IMR-90 (cell line): ENCODE measurements at regions not wholly inside any gene's neighbourhood (a gene's known extent, or its start where the extent isn't known, plus 50 kb on each side); places are given as distances from the start of the nearest gene placed in this dataset.

Source experiments
- ATAC-seq: fragments of 200-7000 bp; cut with Tn5 transposase; 2 replicates; pipeline ENCODE4 v1.9.1; 2020; ENCODE audit warnings: low read depth, mild to moderate bottlenecking, moderate library complexity
- BruUV-seq: library from RNA; stranded (reverse); fragments of 400-500 nt; replicated peaks from 2 replicates; lab custom pipeline; 2021; lab: Mats Ljungman, UMichigan
- CTCF ChIA-PET: fragments of 300-600 bp; formaldehyde crosslinking; extraction: SDS; loops from one replicate; lab custom pipeline; 2021; ENCODE audit warnings: antibody characterized with exemption; lab: Yijun Ruan, JAX
- POLR2A ChIA-PET: fragments of 300-600 bp; sonication (Branson Sonifier 250); formaldehyde crosslinking; loops from one replicate; lab custom pipeline; 2022; ENCODE audit warnings: antibody characterized with exemption; ENCODE audit not compliant: unreplicated experiment; lab: Charles Lee
- DNase-seq: peaks from one replicate; pipeline ENCODE4 v3.0.0; 2013
- H2AFZ ChIP-seq: replicated peaks from 2 replicates; pipeline ENCODE3; 2013; ENCODE audit warnings: low read length, mild to moderate bottlenecking; ENCODE audit not compliant: poor library complexity
- H2AK5ac ChIP-seq: 2 replicates; pipeline ENCODE4 v1.6.1; 2013; ENCODE audit warnings: low read depth, low read length, inconsistent platforms
- H2AK9ac ChIP-seq: replicated peaks from 2 replicates; pipeline ENCODE3; 2013; ENCODE audit warnings: mild to moderate bottlenecking, low read depth, low read length, moderate library complexity; ENCODE audit not compliant: poor library complexity
- H2BK120ac ChIP-seq: 2 replicates; pipeline ENCODE4 v1.6.1; 2013; ENCODE audit warnings: low read depth, low read length, inconsistent platforms
- H2BK15ac ChIP-seq: 3 replicates; pipeline ENCODE4 v1.6.1; 2013; ENCODE audit warnings: low read depth, low read length, inconsistent platforms
- H2BK20ac ChIP-seq: 2 replicates; pipeline ENCODE4 v1.6.1; 2013; ENCODE audit warnings: low read depth, mild to moderate bottlenecking, inconsistent platforms, low read length, moderate library complexity
- H2BK5ac ChIP-seq: 2 replicates; pipeline ENCODE4 v1.6.1; 2013; ENCODE audit warnings: mild to moderate bottlenecking, low read depth, low read length, inconsistent platforms; ENCODE audit not compliant: poor library complexity, severe bottlenecking
- H3K14ac ChIP-seq: replicated peaks from 2 replicates; pipeline ENCODE4 v1.6.1; 2013; ENCODE audit warnings: low read depth, low read length, inconsistent platforms
- H3K18ac ChIP-seq: 2 replicates; pipeline ENCODE4 v1.6.1; 2013; ENCODE audit warnings: low read depth, low read length, control low read depth
- H3K23ac ChIP-seq: 2 replicates; pipeline ENCODE4 v1.6.1; 2013; ENCODE audit warnings: low read depth, low read length, inconsistent platforms
- H3K27ac ChIP-seq: 2 replicates; pipeline ENCODE4 v1.5.1; 2013; ENCODE audit warnings: mild to moderate bottlenecking, control low read depth, low read length; ENCODE audit not compliant: insufficient read depth
- H3K27me3 ChIP-seq: 2 replicates; pipeline ENCODE4 v1.6.1; 2013; ENCODE audit warnings: low read length; ENCODE audit not compliant: control insufficient read depth, insufficient read depth
- H3K36me3 ChIP-seq: 2 replicates; pipeline ENCODE4 v1.6.1; 2013; ENCODE audit warnings: low read length, mixed read lengths; ENCODE audit not compliant: control insufficient read depth, insufficient read depth
- H3K4ac ChIP-seq: 2 replicates; pipeline ENCODE4 v1.6.1; 2013; ENCODE audit warnings: low read depth, low read length, inconsistent platforms
- H3K4me1 ChIP-seq: 2 replicates; pipeline ENCODE4 v1.6.1; 2013; ENCODE audit warnings: low read length, mixed read lengths; ENCODE audit not compliant: control insufficient read depth, insufficient read depth
- H3K4me2 ChIP-seq: 2 replicates; pipeline ENCODE4 v1.6.1; 2013; ENCODE audit warnings: low read depth, mild to moderate bottlenecking, control low read depth, low read length, moderate library complexity
- H3K4me3 ChIP-seq: 2 replicates; pipeline ENCODE4 v1.5.1; 2013; ENCODE audit warnings: low read depth, mild to moderate bottlenecking, control low read depth, low read length, moderate library complexity; ENCODE audit not compliant: insufficient read depth
- H3K56ac ChIP-seq: 2 replicates; pipeline ENCODE4 v1.6.1; 2013; ENCODE audit warnings: low read length, inconsistent platforms; ENCODE audit not compliant: insufficient read depth; ENCODE audit errors: extremely low read depth
- H3K79me1 ChIP-seq, 2 experiments: 2 replicates each; pipeline ENCODE4 v1.6.1; 2013; ENCODE audit warnings: low read length in 2 of 2, inconsistent platforms in 1 of 2, low read depth in 1 of 2
- H3K9ac ChIP-seq: 2 replicates; pipeline ENCODE4 v1.6.1; 2013; ENCODE audit warnings: low read depth, low read length, control low read depth
- H3K9me1 ChIP-seq: 2 replicates; pipeline ENCODE4 v1.6.1; 2013; ENCODE audit warnings: low read length, inconsistent platforms; ENCODE audit not compliant: insufficient read depth
- H3K9me3 ChIP-seq: 2 replicates; pipeline ENCODE4 v1.6.1; 2013; ENCODE audit warnings: low read length; ENCODE audit not compliant: control insufficient read depth, insufficient read depth
- H4K20me1 ChIP-seq: 2 replicates; pipeline ENCODE4 v1.6.1; 2013; ENCODE audit warnings: low read length, inconsistent platforms; ENCODE audit not compliant: insufficient read depth
- H4K5ac ChIP-seq: 2 replicates; pipeline ENCODE4 v1.6.1; 2013; ENCODE audit warnings: mild to moderate bottlenecking, low read depth, low read length, control low read depth
- H4K8ac ChIP-seq, 2 experiments: 2 replicates each; pipeline ENCODE4 v1.6.1; 2013; ENCODE audit warnings: low read depth in 2 of 2, low read length in 2 of 2, control low read depth in 1 of 2, inconsistent platforms in 1 of 2
- H4K91ac ChIP-seq: 2 replicates; pipeline ENCODE4 v1.6.1; 2013; ENCODE audit warnings: low read depth, low read length, inconsistent platforms; ENCODE audit not compliant: insufficient read depth
- BHLHE40 ChIP-seq: fragments of 150-350 bp; IDR thresholded peaks from 2 replicates; pipeline ENCODE4 v1.6.1; 2016; ENCODE audit warnings: mild to moderate bottlenecking, low read depth, low read length
- CEBPB ChIP-seq: IDR thresholded peaks from 2 replicates; pipeline ENCODE4 v1.6.1; 2012; ENCODE audit warnings: low read depth, low read length, improper control_type of control experiment
- CHD1 ChIP-seq: IDR thresholded peaks from 2 replicates; pipeline ENCODE4 v1.6.1; 2012; ENCODE audit warnings: low read depth, low read length, improper control_type of control experiment
- FOS ChIP-seq: fragments of 150-350 bp; IDR thresholded peaks from 2 replicates; pipeline ENCODE4 v1.6.1; 2016; ENCODE audit warnings: low read depth, low read length
- NFE2L2 ChIP-seq: fragments of 150-350 bp; IDR thresholded peaks from 2 replicates; pipeline ENCODE4 v1.6.1; 2016; ENCODE audit warnings: low read depth, mild to moderate bottlenecking, low read length
- POLR2A ChIP-seq: IDR thresholded peaks from 2 replicates; pipeline ENCODE4 v1.6.1; 2012; ENCODE audit warnings: mild to moderate bottlenecking, low read depth, low read length
- RAD21 ChIP-seq: IDR thresholded peaks from 2 replicates; pipeline ENCODE4 v1.6.1; 2012; ENCODE audit warnings: low read length, improper control_type of control experiment
- RCOR1 ChIP-seq: IDR thresholded peaks from 2 replicates; pipeline ENCODE4 v1.6.1; 2012; ENCODE audit warnings: mild to moderate bottlenecking, low read length, improper control_type of control experiment; ENCODE audit not compliant: insufficient replicate concordance
- SMC3 ChIP-seq: fragments of 150-350 bp; IDR thresholded peaks from 2 replicates; pipeline ENCODE4 v1.6.1; 2016; ENCODE audit warnings: low read depth, mild to moderate bottlenecking, antibody characterized with exemption, low read length, moderate library complexity
- USF2 ChIP-seq: fragments of 150-350 bp; IDR thresholded peaks from 2 replicates; pipeline ENCODE4 v1.6.1; 2017; ENCODE audit warnings: mild to moderate bottlenecking, antibody characterized with exemption, low read length, low read depth
- WGBS, 2 experiments: methylation state at CpG; one replicate each; pipeline versions ENCODE4 v1.1.5 to v1.1.7; 2013; ENCODE audit warnings: missing lambda C conversion rate in 2 of 2; ENCODE audit not compliant: insufficient read length in 1 of 2; ENCODE audit errors: extremely low coverage in 2 of 2; 5-methylcytosine and 5-hydroxymethylcytosine counted together
- dilution Hi-C: fragments of 300-500 bp; cut with HindIII; formaldehyde crosslinking; loops from one replicate; pipeline ENCODE4 v1.14.3; 2018; ENCODE audit warnings: low sequenced_read_pairs; ENCODE audit not compliant: unreplicated experiment
- in situ Hi-C: fragments of 300-500 bp; cut with MboI; formaldehyde crosslinking; loops from 3 replicates; pipeline ENCODE4 v1.14.3; 2019; ENCODE audit warnings: low sequenced_read_pairs, inconsistent platforms, mixed read lengths
- intact Hi-C: fragments of 100-400 bp; cut with micrococcal nuclease; formaldehyde crosslinking; loops from 2 replicates; pipeline ENCODE4 v1.10.0; 2022

GRCh38 chr3:161575901-161576300 is 79.3 kb downstream of the OTOL1 start:
- Histone ChIP-seq H4K20me1 (no peaks in the 10 kb centered on the region), H3K36me3 (no peaks in the 10 kb centered on the region), H3K23ac (no peak overlapping the region), H3K9me3 (no peaks in the 10 kb centered on the region), H3K14ac (no peak overlapping the region), H2AK5ac (no peak overlapping the region), H3K4me3 (no peak overlapping the region), H2AK9ac (no peak overlapping the region), H3K79me1 (no peaks in the 10 kb centered on the region), H3K27ac (no peak overlapping the region), H3K9ac (no peak overlapping the region), H2BK120ac (no peak overlapping the region), H3K4ac (no peak overlapping the region), H3K27me3 (no peaks in the 10 kb centered on the region), H2BK5ac (no peak overlapping the region), H2BK20ac (no peak overlapping the region), H3K18ac (no peak overlapping the region), H4K8ac (no peak overlapping the region), H4K91ac (no peak overlapping the region), H3K9me1 (no peaks in the 10 kb centered on the region), H3K4me1 (no peaks in the 10 kb centered on the region), H3K4me2 (no peak overlapping the region), H3K56ac (no peak overlapping the region), H2AFZ (no peak overlapping the region), H4K5ac (no peak overlapping the region), H2BK15ac (no peak overlapping the region)
- no CpG with 5 or more reads among the region's 2 CpGs for WGBS, 2 experiments
- POLR2A ChIA-PET, result no interaction called here
- in situ Hi-C loops, result no loop called here
- ATAC-seq (no peak), DNase-seq (no peak)
- CTCF ChIA-PET, result no interaction called here
- TF ChIP-seq RCOR1 (no peak), POLR2A (no peak), RAD21 (no peak), CHD1 (no peak), CEBPB (no peak), FOS (no peak), NFE2L2 (no peak), BHLHE40 (no peak), SMC3 (no peak), USF2 (no peak)
- intact Hi-C loops, result no loop called here
- dilution Hi-C loops, result no loop called here
- BruUV-seq, result no TSS peak
